K562 (cell line): ENCODE measurements at regions not wholly inside any gene's neighbourhood (a gene's known extent, or its start where the extent isn't known, plus 50 kb on each side); places are given as distances from the start of the nearest gene placed in this dataset.

Experiments
- ERF ChIP-seq: fragments of 450-650 bp; formaldehyde crosslinking; IDR thresholded peaks from 2 replicates; pipeline ENCODE4 v1.4.0; 2020; ENCODE audit warnings: mild to moderate bottlenecking, mixed read lengths
- FOXA1 ChIP-seq: fragments of 450-650 bp; IDR thresholded peaks from 2 replicates; pipeline ENCODE4 v1.6.1; 2016; ENCODE audit warnings: mild to moderate bottlenecking, borderline replicate concordance
- MTA3 ChIP-seq: fragments of 450-650 bp; formaldehyde crosslinking; IDR thresholded peaks from 2 replicates; pipeline ENCODE4 v1.6.1; 2017; ENCODE audit warnings: mild to moderate bottlenecking, borderline replicate concordance
- RBFOX2 ChIP-seq: fragments of 200-400 bp; formaldehyde crosslinking; IDR thresholded peaks from 2 replicates; pipeline ENCODE4 v1.6.1; 2017; ENCODE audit warnings: low read depth, mild to moderate bottlenecking, low read length, moderate library complexity
- SIN3A ChIP-seq, 2 experiments: fragments of 150-350 bp in 1 of 2; IDR thresholded peaks; 2 replicates each; pipeline ENCODE4 v1.6.1; 2011 to 2016; ENCODE audit warnings: borderline replicate concordance in 2 of 2, low read depth in 2 of 2, low read length in 2 of 2, mild to moderate bottlenecking in 2 of 2, moderate library complexity in 2 of 2; ENCODE audit not compliant: control insufficient read depth in 1 of 2
- STAG1 ChIP-seq: sonication (generic); formaldehyde crosslinking; IDR thresholded peaks from 2 replicates; pipeline ENCODE4 v1.5.0; 2020; ENCODE audit warnings: missing genetic modification reagents, borderline replicate concordance
- XRCC3 ChIP-seq: fragments of 450-650 bp; IDR thresholded peaks from 2 replicates; pipeline ENCODE4 v1.6.1; 2017; ENCODE audit warnings: mild to moderate bottlenecking, moderate library complexity
- ZNF217 ChIP-seq: sonication (generic); formaldehyde crosslinking; IDR thresholded peaks from 2 replicates; pipeline ENCODE4 v1.8.0; 2022; ENCODE audit warnings: mild to moderate bottlenecking, missing genetic modification reagents
- TF ChIP-seq, protein P1 (sequence below), 2 experiments: fragments of 450-650 bp; IDR thresholded peaks; 2 replicates each; pipeline ENCODE4 v1.6.1; 2016; ENCODE audit warnings: mild to moderate bottlenecking in 2 of 2, borderline replicate concordance in 1 of 2, low read depth in 1 of 2, moderate library complexity in 1 of 2
- TF ChIP-seq, protein P2 (sequence below): fragments of 250-450 bp; sonication (Bioruptor Pico); IDR thresholded peaks from 2 replicates; pipeline ENCODE4 v1.5.0; 2022; ENCODE audit warnings: mild to moderate bottlenecking
- TF ChIP-seq, protein P3 (sequence below): fragments of 150-350 bp; conservative IDR thresholded peaks from 2 replicates; pipeline ENCODE4 v1.6.1; 2014; ENCODE audit warnings: low read length

DNA sequence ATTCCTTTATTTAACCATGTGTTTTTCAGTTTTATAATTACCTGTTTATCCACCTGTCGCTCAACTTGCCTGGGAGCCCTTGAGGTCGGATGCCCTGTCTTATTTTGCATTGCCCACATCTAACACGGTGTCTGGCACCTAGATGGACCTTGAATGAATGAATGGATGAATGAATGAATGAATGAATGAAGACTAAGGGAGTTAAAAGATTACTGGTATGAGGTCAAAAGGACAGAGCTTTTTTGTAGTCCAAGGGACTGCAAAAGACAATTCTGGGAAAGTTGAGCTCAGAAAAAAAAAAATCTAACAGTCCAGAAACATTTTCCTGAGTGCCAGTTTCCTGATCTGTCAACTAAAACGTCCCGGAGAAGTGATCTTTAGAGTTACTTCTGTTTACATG is 244.6 kb upstream of the MYOCD start (continued):
- TF ChIP-seq, protein P1, sequence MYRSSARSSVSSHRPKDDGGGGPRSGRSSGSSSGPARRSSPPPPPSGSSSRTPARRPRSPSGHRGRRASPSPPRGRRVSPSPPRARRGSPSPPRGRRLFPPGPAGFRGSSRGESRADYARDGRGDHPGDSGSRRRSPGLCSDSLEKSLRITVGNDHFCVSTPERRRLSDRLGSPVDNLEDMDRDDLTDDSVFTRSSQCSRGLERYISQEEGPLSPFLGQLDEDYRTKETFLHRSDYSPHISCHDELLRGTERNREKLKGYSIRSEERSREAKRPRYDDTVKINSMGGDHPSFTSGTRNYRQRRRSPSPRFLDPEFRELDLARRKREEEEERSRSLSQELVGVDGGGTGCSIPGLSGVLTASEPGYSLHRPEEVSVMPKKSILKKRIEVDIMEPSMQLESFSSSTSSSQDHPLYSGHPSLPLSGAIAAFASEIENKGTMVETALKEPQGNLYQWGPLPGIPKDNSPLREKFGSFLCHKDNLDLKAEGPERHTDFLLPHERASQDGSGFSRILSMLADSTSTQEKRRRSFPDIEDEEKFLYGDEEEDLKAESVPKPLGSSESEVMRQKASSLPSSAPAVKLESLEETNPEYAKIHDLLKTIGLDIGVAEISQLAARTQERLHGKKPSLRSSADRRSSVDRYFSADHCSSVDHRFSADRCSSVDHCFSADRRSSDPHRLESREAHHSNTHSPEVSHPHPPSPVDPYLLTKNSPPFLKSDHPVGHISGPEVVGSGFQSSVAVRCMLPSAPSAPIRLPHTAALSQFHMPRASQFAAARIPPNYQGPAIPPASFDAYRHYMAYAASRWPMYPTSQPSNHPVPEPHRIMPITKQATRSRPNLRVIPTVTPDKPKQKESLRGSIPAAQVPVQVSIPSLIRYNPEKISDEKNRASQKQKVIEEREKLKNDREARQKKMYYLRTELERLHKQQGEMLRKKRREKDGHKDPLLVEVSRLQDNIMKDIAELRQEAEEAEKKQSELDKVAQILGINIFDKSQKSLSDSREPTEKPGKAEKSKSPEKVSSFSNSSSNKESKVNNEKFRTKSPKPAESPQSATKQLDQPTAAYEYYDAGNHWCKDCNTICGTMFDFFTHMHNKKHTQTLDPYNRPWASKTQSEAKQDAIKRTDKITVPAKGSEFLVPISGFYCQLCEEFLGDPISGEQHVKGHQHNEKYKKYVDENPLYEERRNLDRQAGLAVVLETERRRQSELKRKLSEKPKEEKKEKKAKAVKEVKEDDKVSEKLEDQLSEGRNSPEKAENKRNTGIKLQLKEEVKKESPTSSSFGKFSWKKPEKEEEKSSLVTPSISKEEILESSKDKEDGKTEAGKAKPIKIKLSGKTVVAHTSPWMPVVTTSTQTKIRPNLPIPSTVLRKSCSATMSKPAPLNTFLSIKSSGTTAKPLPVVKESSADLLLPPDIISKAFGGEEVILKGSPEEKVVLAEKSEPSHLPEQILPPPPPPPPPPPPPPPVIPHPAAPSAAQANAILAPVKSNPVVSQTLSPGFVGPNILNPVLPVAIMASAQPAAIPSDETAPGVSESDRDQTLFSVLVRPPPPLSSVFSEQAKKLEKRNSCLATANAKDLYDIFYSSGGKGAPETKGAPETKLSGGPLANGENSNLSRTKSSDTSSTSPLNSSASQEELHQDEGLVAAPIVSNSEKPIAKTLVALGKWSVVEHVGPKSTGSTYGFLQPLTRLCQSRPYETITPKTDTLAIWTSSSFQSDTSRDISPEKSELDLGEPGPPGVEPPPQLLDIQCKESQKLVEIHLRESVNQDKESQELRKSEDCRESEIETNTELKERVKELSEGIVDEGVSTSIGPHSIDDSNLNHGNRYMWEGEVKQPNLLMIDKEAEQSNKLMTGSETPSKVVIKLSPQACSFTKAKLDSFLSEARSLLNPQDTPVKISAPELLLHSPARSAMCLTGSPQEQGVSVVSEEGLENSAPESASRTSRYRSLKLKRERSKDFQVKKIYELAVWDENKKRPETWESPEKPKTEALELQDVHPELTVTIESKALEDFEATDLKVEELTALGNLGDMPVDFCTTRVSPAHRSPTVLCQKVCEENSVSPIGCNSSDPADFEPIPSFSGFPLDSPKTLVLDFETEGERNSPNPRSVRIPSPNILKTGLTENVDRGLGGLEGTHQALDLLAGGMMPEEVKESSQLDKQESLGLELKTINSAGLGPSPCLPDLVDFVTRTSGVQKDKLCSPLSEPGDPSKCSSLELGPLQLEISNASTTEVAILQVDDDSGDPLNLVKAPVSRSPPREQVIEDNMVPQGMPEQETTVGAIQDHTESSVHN (IDR thresholded peaks at IDR 0.05; ENCODE audit: borderline replicate concordance in 1 of 2, low read depth in 1 of 2): no peak
- TF ChIP-seq RBFOX2: no peak
- TF ChIP-seq STAG1 (CRISPR knock-in tag): no peak
- TF ChIP-seq FOXA1: no peak
- no peak for TF ChIP-seq SIN3A (IDR thresholded peaks at IDR 0.05; ENCODE audit: borderline replicate concordance in 2 of 2, control insufficient read depth in 1 of 2, low read depth in 2 of 2, low read length in 2 of 2)
- TF ChIP-seq, protein P2, sequence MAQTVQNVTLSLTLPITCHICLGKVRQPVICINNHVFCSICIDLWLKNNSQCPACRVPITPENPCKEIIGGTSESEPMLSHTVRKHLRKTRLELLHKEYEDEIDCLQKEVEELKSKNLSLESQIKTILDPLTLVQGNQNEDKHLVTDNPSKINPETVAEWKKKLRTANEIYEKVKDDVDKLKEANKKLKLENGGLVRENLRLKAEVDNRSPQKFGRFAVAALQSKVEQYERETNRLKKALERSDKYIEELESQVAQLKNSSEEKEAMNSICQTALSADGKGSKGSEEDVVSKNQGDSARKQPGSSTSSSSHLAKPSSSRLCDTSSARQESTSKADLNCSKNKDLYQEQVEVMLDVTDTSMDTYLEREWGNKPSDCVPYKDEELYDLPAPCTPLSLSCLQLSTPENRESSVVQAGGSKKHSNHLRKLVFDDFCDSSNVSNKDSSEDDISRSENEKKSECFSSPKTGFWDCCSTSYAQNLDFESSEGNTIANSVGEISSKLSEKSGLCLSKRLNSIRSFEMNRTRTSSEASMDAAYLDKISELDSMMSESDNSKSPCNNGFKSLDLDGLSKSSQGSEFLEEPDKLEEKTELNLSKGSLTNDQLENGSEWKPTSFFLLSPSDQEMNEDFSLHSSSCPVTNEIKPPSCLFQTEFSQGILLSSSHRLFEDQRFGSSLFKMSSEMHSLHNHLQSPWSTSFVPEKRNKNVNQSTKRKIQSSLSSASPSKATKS: no peak
- TF ChIP-seq MTA3: no peak
- TF ChIP-seq, protein P3, sequence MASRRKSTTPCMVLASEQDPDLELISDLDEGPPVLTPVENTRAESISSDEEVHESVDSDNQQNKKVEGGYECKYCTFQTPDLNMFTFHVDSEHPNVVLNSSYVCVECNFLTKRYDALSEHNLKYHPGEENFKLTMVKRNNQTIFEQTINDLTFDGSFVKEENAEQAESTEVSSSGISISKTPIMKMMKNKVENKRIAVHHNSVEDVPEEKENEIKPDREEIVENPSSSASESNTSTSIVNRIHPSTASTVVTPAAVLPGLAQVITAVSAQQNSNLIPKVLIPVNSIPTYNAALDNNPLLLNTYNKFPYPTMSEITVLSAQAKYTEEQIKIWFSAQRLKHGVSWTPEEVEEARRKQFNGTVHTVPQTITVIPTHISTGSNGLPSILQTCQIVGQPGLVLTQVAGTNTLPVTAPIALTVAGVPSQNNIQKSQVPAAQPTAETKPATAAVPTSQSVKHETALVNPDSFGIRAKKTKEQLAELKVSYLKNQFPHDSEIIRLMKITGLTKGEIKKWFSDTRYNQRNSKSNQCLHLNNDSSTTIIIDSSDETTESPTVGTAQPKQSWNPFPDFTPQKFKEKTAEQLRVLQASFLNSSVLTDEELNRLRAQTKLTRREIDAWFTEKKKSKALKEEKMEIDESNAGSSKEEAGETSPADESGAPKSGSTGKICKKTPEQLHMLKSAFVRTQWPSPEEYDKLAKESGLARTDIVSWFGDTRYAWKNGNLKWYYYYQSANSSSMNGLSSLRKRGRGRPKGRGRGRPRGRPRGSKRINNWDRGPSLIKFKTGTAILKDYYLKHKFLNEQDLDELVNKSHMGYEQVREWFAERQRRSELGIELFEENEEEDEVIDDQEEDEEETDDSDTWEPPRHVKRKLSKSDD: no peak
- no peak for TF ChIP-seq XRCC3
- no peak for TF ChIP-seq ERF (CRISPR knock-in tag)
- no peak for TF ChIP-seq ZNF217
